Thyroid gland (tissue), 4 donors: ENCODE measurements at regions not wholly inside any gene's neighbourhood (a gene's known extent, or its start where the extent isn't known, plus 50 kb on each side); places are given as distances from the start of the nearest gene placed in this dataset.

Experiments used
- DNase-seq, 2 donors: peaks; one replicate each; pipeline ENCODE4 v3.0.0-alpha.2; 2019
- H3K27ac ChIP-seq, 3 donors: fragments of 200-600 bp; sonication (generic); 1 replicate in 2 of 3; 2 replicates in 1 of 3; pipeline ENCODE4 v1.5.1; 2016 to 2019; ENCODE audit warnings: mild to moderate bottlenecking in 1 of 3, moderate library complexity in 1 of 3
- H3K27me3 ChIP-seq: fragments of 200-600 bp; sonication (generic); one replicate; pipeline ENCODE4 v1.5.1; 2019
- H3K36me3 ChIP-seq, 2 donors: fragments of 200-600 bp; sonication (generic); one replicate each; pipeline ENCODE4 v1.5.1; 2016 to 2019
- H3K4me1 ChIP-seq, 2 donors: fragments of 200-600 bp; sonication (generic); one replicate each; pipeline ENCODE4 v1.5.1; 2017 to 2019
- H3K4me3 ChIP-seq, 3 donors: fragments of 200-600 bp; sonication (generic); replicated peaks in 1 of 3; 1 replicate in 2 of 3; 2 replicates in 1 of 3; pipeline ENCODE4 v1.5.1; 2016; ENCODE audit warnings: mild to moderate bottlenecking in 1 of 3
- H3K9me3 ChIP-seq: fragments of 200-600 bp; sonication (generic); one replicate; pipeline ENCODE4 v1.5.1; 2017
- POLR2A ChIP-seq, 2 donors: fragments of 450-650 bp; IDR thresholded peaks; one replicate each; pipeline ENCODE4 v1.6.1; 2017; ENCODE audit warnings: antibody characterized with exemption in 2 of 2, mild to moderate bottlenecking in 2 of 2, moderate library complexity in 1 of 2
- WGBS, 2 donors: methylation state at CpG; one replicate each; pipeline ENCODE4 v1.1.5; 2017; 5-methylcytosine and 5-hydroxymethylcytosine counted together
- intact Hi-C: fragments of 100-400 bp; cut with DNase I; formaldehyde crosslinking; loops from one replicate; pipeline ENCODE4 v1.15.1; 2023
- TF ChIP-seq, protein P1 (sequence below), 6 experiments: fragments of 200-600 bp in 3 of 6; fragments of 450-650 bp in 3 of 6; sonication (generic) in 3 of 6; IDR thresholded peaks; one replicate each; pipeline ENCODE4 v1.5.1; 2016 to 2019; ENCODE audit warnings: antibody characterized with exemption in 6 of 6, mild to moderate bottlenecking in 2 of 6, inconsistent platforms in 1 of 6, moderate library complexity in 1 of 6

DNA sequence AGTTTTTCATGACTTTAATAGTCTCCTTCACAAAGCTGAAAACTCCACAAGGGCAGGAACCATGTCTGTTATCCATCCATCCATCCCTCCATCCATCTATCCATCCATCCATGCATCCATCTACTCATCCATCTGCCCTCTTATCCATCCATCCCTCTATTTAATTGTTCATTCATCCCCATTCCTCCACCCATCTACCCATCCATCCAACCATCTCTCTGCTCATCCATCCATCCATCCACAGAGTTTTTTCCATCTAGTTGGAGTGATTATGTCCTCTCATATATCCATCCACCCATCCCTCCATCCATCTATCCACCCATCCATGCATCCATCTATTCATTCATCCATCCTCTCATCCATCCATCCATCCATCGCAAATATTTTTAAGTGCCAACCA, 237.9 kb downstream of the EMX2 start:
- no peak for DNase-seq
- 95% methylated on average over 1 of the region's 1 CpG for WGBS, 2 donors
- TF ChIP-seq, protein P1, sequence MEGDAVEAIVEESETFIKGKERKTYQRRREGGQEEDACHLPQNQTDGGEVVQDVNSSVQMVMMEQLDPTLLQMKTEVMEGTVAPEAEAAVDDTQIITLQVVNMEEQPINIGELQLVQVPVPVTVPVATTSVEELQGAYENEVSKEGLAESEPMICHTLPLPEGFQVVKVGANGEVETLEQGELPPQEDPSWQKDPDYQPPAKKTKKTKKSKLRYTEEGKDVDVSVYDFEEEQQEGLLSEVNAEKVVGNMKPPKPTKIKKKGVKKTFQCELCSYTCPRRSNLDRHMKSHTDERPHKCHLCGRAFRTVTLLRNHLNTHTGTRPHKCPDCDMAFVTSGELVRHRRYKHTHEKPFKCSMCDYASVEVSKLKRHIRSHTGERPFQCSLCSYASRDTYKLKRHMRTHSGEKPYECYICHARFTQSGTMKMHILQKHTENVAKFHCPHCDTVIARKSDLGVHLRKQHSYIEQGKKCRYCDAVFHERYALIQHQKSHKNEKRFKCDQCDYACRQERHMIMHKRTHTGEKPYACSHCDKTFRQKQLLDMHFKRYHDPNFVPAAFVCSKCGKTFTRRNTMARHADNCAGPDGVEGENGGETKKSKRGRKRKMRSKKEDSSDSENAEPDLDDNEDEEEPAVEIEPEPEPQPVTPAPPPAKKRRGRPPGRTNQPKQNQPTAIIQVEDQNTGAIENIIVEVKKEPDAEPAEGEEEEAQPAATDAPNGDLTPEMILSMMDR (IDR thresholded peaks at IDR 0.05): no peak
- TF ChIP-seq POLR2A (IDR thresholded peaks at IDR 0.05): no peak
- intact Hi-C loops: no loop called here
- H3K4me1 ChIP-seq: no peaks in the 10 kb centered on the region
- H3K27ac ChIP-seq: no peak overlapping the region
- no peaks in the 10 kb centered on the region for H3K27me3 ChIP-seq
- H3K36me3 ChIP-seq: no peaks in the 10 kb centered on the region
- no peak overlapping the region for H3K4me3 ChIP-seq
- no peaks in the 10 kb centered on the region for H3K9me3 ChIP-seq

DNA sequence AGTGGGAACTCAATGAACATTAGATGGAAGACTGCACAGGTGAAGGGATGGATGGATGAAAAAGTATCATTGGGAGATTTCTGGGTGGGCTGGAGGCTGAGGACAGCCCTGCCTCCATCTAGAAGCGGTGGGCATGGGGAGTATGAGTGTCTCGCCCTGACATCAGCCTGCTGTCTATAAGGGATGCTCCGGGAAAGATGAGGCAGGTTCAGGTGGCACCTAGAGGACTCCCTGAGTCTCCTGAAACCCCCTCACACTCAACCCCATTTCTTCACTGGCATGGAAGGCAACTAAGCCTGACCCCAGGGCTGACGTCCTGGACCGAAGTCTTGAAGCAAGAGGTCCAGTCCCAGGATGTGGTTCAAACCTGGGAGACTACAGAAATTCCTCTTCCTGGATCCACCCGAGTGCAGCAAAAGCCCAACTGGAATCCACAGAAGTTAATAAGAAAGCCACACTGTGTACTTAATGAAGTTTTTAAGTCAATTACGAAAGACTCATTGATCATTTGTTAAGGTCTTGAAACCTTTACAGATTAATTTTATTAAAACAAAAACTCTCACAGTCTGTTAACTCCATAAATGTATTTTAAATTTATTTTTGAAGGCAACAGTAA, 238.8 kb downstream of the EMX2 start:
- 87 to 90% methylated on average over 7 of the region's 7 CpGs for WGBS, 2 donors
- H3K27ac ChIP-seq: no peak overlapping the region
- TF ChIP-seq, protein P1 (IDR thresholded peaks at IDR 0.05): no peak
- TF ChIP-seq POLR2A (IDR thresholded peaks at IDR 0.05): no peak
- no peaks in the 10 kb centered on the region for H3K9me3 ChIP-seq
- no peak overlapping the region for H3K4me3 ChIP-seq
- no peaks in the 10 kb centered on the region for H3K27me3 ChIP-seq
- DNase-seq: no peak
- no peaks in the 10 kb centered on the region for H3K36me3 ChIP-seq
- intact Hi-C loops: no loop called here
- H3K4me1 ChIP-seq: no peaks in the 10 kb centered on the region

DNA sequence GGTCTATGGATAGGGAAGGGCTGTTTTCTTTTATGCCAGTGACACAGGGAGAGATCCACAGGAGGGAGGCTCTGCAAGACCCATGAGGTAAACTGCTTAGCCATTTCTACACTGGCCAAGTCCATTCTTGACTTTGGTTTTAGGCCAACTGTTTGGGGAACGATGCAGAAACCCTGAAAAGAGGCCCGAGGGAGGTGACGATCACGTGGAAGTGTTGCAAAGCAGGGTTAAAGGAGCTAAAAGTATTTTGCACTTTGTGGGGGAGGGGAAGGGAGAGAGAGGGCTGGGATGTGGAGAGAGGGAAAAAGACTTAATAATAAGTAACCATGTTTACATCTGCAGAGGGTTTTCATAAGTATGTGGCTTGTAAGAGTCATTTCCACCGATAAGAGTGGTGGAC, 239.7 kb downstream of the EMX2 start:
- no peak overlapping the region for H3K4me3 ChIP-seq
- intact Hi-C loops: no loop called here
- no peak for TF ChIP-seq POLR2A (IDR thresholded peaks at IDR 0.05)
- TF ChIP-seq, protein P1 (IDR thresholded peaks at IDR 0.05): no peak
- WGBS, 2 donors: 16 to 23% methylated on average over 5 of the region's 5 CpGs
- H3K36me3 ChIP-seq: no peaks in the 10 kb centered on the region
- H3K27ac ChIP-seq: no peak overlapping the region
- no peaks in the 10 kb centered on the region for H3K4me1 ChIP-seq
- no peak for DNase-seq
- no peaks in the 10 kb centered on the region for H3K9me3 ChIP-seq
- H3K27me3 ChIP-seq: no peaks in the 10 kb centered on the region

DNA sequence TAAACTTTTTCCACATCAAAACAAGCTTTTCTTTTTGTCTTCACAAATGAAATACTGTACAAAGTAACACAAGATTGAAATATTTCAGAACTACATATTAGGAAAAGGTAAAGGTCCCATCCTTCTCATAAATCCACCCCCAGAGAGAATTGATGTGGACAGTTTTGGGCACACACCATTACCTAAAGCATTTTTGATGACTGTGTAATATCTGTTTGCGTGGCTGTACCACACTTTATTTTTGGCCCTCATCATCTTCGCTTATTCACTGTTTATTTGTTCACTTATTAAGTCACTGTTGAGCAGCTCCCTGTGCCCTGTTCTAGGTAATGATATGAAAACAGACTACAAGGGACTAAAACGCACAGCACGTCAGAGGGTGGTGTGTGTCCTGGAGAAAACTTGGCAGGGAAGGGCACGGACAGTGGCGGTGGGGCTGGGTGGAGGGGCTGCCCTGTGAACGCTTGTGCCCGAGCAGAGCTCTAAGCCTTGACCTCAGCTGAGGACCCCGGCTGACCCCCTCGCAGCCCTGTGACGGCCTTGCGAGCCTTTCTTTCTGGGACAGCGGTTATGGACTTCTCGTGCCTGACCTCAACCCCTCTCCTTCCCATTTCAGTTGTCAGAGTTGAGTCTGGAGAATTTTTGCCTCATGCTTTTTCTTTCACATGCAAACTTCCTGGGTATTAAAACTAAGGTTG, 241.3 kb downstream of the EMX2 start:
- Histone ChIP-seq H3K27me3 (no peaks in the 10 kb centered on the region), H3K4me3 (no peak overlapping the region), H3K9me3 (no peaks in the 10 kb centered on the region), H3K4me1 (no peaks in the 10 kb centered on the region), H3K27ac (no peak overlapping the region), H3K36me3 (no peaks in the 10 kb centered on the region)
- no peak for DNase-seq
- no peak for TF ChIP-seq POLR2A (IDR thresholded peaks at IDR 0.05)
- TF ChIP-seq, protein P1 (IDR thresholded peaks at IDR 0.05): no peak
- intact Hi-C loops: no loop called here
- WGBS, 2 donors: 90 to 91% methylated on average over 14 of the region's 14 CpGs

DNA sequence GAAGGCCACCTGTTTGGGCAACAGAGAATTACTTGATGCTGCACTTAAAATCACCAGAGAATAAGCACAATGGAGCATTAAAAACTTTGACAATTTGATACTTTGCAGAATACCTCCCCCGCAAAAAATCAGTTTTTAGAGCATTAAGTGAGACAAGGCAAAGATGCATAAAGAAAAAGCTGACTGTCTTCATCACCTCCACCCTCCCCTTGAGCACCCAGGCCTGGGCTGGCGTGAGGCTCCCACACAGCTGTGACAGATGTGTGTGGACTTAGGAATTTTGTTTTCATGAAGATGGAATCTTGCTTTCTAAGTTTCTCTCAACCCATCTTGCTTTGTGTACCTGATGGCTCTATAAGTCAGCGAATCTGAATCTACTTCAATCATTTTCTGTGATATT, 242.2 kb downstream of the EMX2 start:
- H3K27ac ChIP-seq: no peak overlapping the region
- no peaks in the 10 kb centered on the region for H3K27me3 ChIP-seq
- H3K9me3 ChIP-seq: no peaks in the 10 kb centered on the region
- no peak for TF ChIP-seq POLR2A (IDR thresholded peaks at IDR 0.05)
- TF ChIP-seq, protein P1 (IDR thresholded peaks at IDR 0.05): no peak
- no peaks in the 10 kb centered on the region for H3K36me3 ChIP-seq
- intact Hi-C loops: no loop called here
- H3K4me1 ChIP-seq: no peaks in the 10 kb centered on the region
- no peak for DNase-seq
- 85 to 87% methylated on average over 3 of the region's 3 CpGs for WGBS, 2 donors
- no peak overlapping the region for H3K4me3 ChIP-seq
